Natural killer cell (primary cell): ENCODE measurements at regions not wholly inside any gene's neighbourhood (a gene's known extent, or its start where the extent isn't known, plus 50 kb on each side); places are given as distances from the start of the nearest gene placed in this dataset.

ENCODE experiments used
- ATAC-seq, 3 donors: fragments of 150-1000 bp in 2 of 3; fragments of 200-7000 bp in 1 of 3; cut with Tn5 transposase; 1 replicate in 1 of 3; 2 replicates in 2 of 3; pipeline ENCODE4 v1.10.0; 2021; ENCODE audit warnings: mild to moderate bottlenecking in 2 of 3, moderate library complexity in 2 of 3
- DNase-seq, 2 donors: peaks; one replicate each; pipeline versions ENCODE4 v3.0.0 to v3.0.0-alpha.2; 2013 to 2021; ENCODE audit warnings: mixed read lengths in 1 of 2
- H3K27ac ChIP-seq: one replicate; pipeline ENCODE4 v1.5.1; 2013; ENCODE audit warnings: mild to moderate bottlenecking, low read length
- H3K27me3 ChIP-seq: one replicate; pipeline ENCODE4 v1.6.1; 2013; ENCODE audit warnings: low read length; ENCODE audit not compliant: control insufficient read depth, insufficient read depth
- H3K36me3 ChIP-seq: one replicate; pipeline ENCODE4 v1.6.1; 2013; ENCODE audit warnings: low read length; ENCODE audit not compliant: control insufficient read depth, insufficient read depth
- H3K4me1 ChIP-seq: one replicate; pipeline ENCODE4 v1.6.1; 2013; ENCODE audit warnings: low read length; ENCODE audit not compliant: control insufficient read depth, insufficient read depth
- H3K4me3 ChIP-seq: one replicate; pipeline ENCODE4 v1.5.1; 2013; ENCODE audit warnings: low read length
- H3K9me3 ChIP-seq: one replicate; pipeline ENCODE4 v1.6.1; 2013; ENCODE audit warnings: low read length; ENCODE audit not compliant: control insufficient read depth, insufficient read depth
- H3K27ac Mint-ChIP-seq, 2 donors: one replicate each; pipeline ENCODE4 v1.8.0; 2022; ENCODE audit warnings: mild to moderate bottlenecking in 2 of 2, mixed read lengths in 2 of 2, moderate library complexity in 1 of 2
- H3K27me3 Mint-ChIP-seq, 2 donors: one replicate each; pipeline ENCODE4 v1.8.0; 2022; ENCODE audit warnings: low read depth in 2 of 2, mixed read lengths in 2 of 2
- H3K36me3 Mint-ChIP-seq: one replicate; pipeline ENCODE4 v1.8.0; 2022; ENCODE audit warnings: mixed read lengths
- H3K4me1 Mint-ChIP-seq, 2 donors: one replicate each; pipeline ENCODE4 v1.8.0; 2022; ENCODE audit warnings: mixed read lengths in 2 of 2
- H3K4me3 Mint-ChIP-seq: one replicate; pipeline ENCODE4 v1.8.0; 2022; ENCODE audit warnings: mild to moderate bottlenecking, moderate library complexity, mixed read lengths
- H3K9me3 Mint-ChIP-seq, 2 donors: one replicate each; pipeline ENCODE4 v1.8.0; 2022; ENCODE audit warnings: mixed read lengths in 2 of 2
- CTCF ChIP-seq: fragments of 200-600 bp; IDR thresholded peaks from one replicate; pipeline ENCODE4 v1.8.0; 2022; ENCODE audit warnings: antibody characterized with exemption
- WGBS: methylation state at CpG from one replicate; pipeline ENCODE4 v1.1.7; 2013; ENCODE audit warnings: missing lambda C conversion rate; ENCODE audit not compliant: insufficient coverage; 5-methylcytosine and 5-hydroxymethylcytosine counted together
- intact Hi-C: fragments of 100-400 bp; cut with micrococcal nuclease; formaldehyde crosslinking; loops from one replicate; pipeline ENCODE4 v1.14.2; 2022

GRCh38 chr16:59690216-59690615 is 956.1 kb upstream of the GOT2 start:
- DNase-seq (no peak), ATAC-seq (no peak)
- no peak overlapping the region for H3K27ac Mint-ChIP-seq
- no peak overlapping the region for H3K4me3 Mint-ChIP-seq
- Histone ChIP-seq H3K4me1 (no peaks in the 10 kb centered on the region), H3K4me3 (no peak overlapping the region), H3K27ac (no peak overlapping the region), H3K27me3 (no peaks in the 10 kb centered on the region), H3K36me3 (no peaks in the 10 kb centered on the region), H3K9me3 (peaks cover 7% of the 10 kb centered on the region)
- intact Hi-C loops: no loop called here
- 85% methylated on average over 3 of the region's 3 CpGs for WGBS
- H3K27me3 Mint-ChIP-seq: no peaks in the 10 kb centered on the region
- H3K9me3 Mint-ChIP-seq: peaks cover 8 to 15% of the 10 kb centered on the region in 2 donors
- H3K4me1 Mint-ChIP-seq: no peaks in the 10 kb centered on the region
- no peak for TF ChIP-seq CTCF
- peaks cover 6% of the 10 kb centered on the region for H3K36me3 Mint-ChIP-seq

- Mint-ChIP-seq H3K4me1 (no peaks in the 10 kb centered on the region), H3K9me3 (peaks cover 13 to 14% of the 10 kb centered on the region in 2 donors), H3K36me3 (no peaks in the 10 kb centered on the region), H3K27me3 (no peaks in the 10 kb centered on the region), H3K4me3 (no peak overlapping the region), H3K27ac (no peak overlapping the region)
- ATAC-seq: no peak
- Histone ChIP-seq H3K9me3 (peaks cover 7% of the 10 kb centered on the region), H3K27ac (no peak overlapping the region), H3K4me3 (no peak overlapping the region), H3K27me3 (no peaks in the 10 kb centered on the region), H3K4me1 (no peaks in the 10 kb centered on the region), H3K36me3 (no peaks in the 10 kb centered on the region)
- intact Hi-C loops: no loop called here
- no peak for TF ChIP-seq CTCF
- no peak for DNase-seq
These were observed 953.9 kb upstream of the GOT2 start for GRCh38 chr16:59688006-59688405.

GRCh38 chr16:59686405-59686804 is 952.3 kb upstream of the GOT2 start:
- Histone ChIP-seq H3K4me1 (no peaks in the 10 kb centered on the region), H3K27me3 (no peaks in the 10 kb centered on the region), H3K27ac (no peak overlapping the region), H3K9me3 (peaks cover 7% of the 10 kb centered on the region), H3K36me3 (no peaks in the 10 kb centered on the region), H3K4me3 (no peak overlapping the region)
- ATAC-seq: no peak
- 50% methylated on average over 2 of the region's 2 CpGs for WGBS
- Mint-ChIP-seq H3K27me3 (no peaks in the 10 kb centered on the region), H3K4me3 (no peak overlapping the region), H3K4me1 (no peaks in the 10 kb centered on the region), H3K27ac (no peak overlapping the region), H3K36me3 (no peaks in the 10 kb centered on the region), H3K9me3 (peaks cover 10 to 11% of the 10 kb centered on the region in 2 donors)
- intact Hi-C loops: no loop called here
- TF ChIP-seq CTCF: no peak
- DNase-seq: no peak

- intact Hi-C loops: no loop called here
- TF ChIP-seq CTCF: no peak
- H3K27ac ChIP-seq: no peak overlapping the region
These were observed 950.8 kb upstream of the GOT2 start for GRCh38 chr16:59684911-59685310.

More at GRCh38 chr16:59684911-59685310, 950.8 kb upstream of the GOT2 start:
- Histone ChIP-seq H3K27me3 (no peaks in the 10 kb centered on the region), H3K9me3 (peaks cover 7% of the 10 kb centered on the region), H3K4me1 (no peaks in the 10 kb centered on the region), H3K36me3 (no peaks in the 10 kb centered on the region), H3K4me3 (no peak overlapping the region)
- Mint-ChIP-seq H3K36me3 (no peaks in the 10 kb centered on the region), H3K27ac (no peak overlapping the region), H3K27me3 (no peaks in the 10 kb centered on the region), H3K9me3 (peaks cover 7 to 11% of the 10 kb centered on the region in 2 donors), H3K4me1 (no peaks in the 10 kb centered on the region), H3K4me3 (no peak overlapping the region)
- DNase-seq (no peak), ATAC-seq (no peak)
